ENCODE measurements at regions not wholly inside any gene's neighbourhood (a gene's known extent, or its start where the extent isn't known, plus 50 kb on each side); places are given as distances from the start of the nearest gene placed in this dataset.
"Not testable (repeated sequence)": the region's sequence is repeated elsewhere in the genome, so short reads cannot be mapped to it uniquely, and the experiment has no call there.

DNA sequence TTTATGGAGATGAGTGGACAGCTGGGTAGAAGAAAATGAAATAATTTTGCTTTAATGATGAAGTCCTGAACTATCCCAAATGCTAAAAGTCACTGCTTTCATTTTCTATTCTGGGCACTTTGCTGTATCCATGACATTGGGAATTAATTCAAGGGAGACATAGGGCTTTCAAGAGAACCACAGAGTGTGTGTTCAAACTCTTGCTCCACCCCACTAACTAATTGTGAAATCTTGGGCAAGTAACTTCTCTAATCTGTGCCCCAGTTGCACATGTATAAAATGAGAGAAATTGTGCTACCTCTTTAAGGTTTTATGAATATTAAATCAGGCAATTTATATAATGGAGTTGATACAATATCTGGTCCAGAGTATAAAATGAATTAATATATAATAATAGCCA is 1422.0 kb downstream of the ADGRL3 start:
- no peak for DNase-seq (ENCODE audit: low read depth, low spot score)
- Mint-ChIP-seq H3K9me3 (no peaks in the 10 kb centered on the region), H3K4me1 (no peaks in the 10 kb centered on the region), H3K4me3 (no peak overlapping the region), H3K36me3 (ENCODE audit: low read depth) (no peaks in the 10 kb centered on the region), H3K27ac (ENCODE audit: unreplicated experiment) (no peak overlapping the region), H3K27me3 (ENCODE audit: low read depth) (no peaks in the 10 kb centered on the region)
- TF ChIP-seq, protein P1, sequence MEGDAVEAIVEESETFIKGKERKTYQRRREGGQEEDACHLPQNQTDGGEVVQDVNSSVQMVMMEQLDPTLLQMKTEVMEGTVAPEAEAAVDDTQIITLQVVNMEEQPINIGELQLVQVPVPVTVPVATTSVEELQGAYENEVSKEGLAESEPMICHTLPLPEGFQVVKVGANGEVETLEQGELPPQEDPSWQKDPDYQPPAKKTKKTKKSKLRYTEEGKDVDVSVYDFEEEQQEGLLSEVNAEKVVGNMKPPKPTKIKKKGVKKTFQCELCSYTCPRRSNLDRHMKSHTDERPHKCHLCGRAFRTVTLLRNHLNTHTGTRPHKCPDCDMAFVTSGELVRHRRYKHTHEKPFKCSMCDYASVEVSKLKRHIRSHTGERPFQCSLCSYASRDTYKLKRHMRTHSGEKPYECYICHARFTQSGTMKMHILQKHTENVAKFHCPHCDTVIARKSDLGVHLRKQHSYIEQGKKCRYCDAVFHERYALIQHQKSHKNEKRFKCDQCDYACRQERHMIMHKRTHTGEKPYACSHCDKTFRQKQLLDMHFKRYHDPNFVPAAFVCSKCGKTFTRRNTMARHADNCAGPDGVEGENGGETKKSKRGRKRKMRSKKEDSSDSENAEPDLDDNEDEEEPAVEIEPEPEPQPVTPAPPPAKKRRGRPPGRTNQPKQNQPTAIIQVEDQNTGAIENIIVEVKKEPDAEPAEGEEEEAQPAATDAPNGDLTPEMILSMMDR (conservative IDR thresholded peaks at IDR 0.05): no peak

DNA sequence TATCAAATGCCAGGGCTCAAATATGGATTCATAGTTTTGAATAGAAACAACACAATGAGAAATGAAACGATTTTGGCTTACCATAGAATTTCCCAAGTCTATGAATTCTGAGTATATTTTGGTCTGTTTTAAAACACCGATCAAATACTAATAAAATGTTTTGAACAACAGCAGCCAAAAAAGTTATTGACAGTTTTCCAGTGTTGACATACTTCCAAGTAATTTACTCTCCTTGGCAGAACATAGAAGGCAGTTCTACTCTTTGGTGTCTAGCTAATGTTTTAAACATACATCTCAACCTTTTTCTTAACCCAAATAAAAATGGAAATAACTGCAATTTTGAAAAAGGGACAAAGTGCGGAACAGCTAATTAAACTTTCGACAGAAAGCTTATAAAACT is 1419.8 kb downstream of the ADGRL3 start:
- H3K27ac Mint-ChIP-seq (ENCODE audit: unreplicated experiment): no peak overlapping the region
- H3K36me3 Mint-ChIP-seq (ENCODE audit: low read depth): no peaks in the 10 kb centered on the region
- TF ChIP-seq, protein P1 (conservative IDR thresholded peaks at IDR 0.05): no peak
- no peaks in the 10 kb centered on the region for H3K27me3 Mint-ChIP-seq (ENCODE audit: low read depth)
- peaks cover 3% of the 10 kb centered on the region for H3K9me3 Mint-ChIP-seq
- DNase-seq (ENCODE audit: low read depth, low spot score): no peak
- H3K4me1 Mint-ChIP-seq: no peaks in the 10 kb centered on the region
- H3K4me3 Mint-ChIP-seq: no peak overlapping the region

DNA sequence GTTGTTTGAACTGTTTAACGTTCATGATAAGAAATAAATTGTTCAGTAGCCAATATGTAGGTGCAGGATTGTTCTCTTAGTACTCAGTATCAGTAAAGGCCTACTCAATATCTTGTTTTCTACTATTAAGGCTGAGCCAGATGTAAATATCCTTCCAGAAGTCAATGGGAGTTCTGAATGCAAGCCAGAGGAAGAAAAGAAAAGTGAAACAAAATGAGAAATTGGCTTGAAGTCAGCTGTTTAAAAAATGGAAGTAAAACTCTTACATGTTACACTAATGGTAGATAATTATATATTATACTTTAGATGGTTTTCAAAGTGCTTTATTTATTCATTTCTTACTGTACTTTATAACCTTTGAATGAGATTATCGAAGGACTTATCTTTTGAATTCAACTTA is 1417.9 kb downstream of the ADGRL3 start:
- TF ChIP-seq, protein P1 (conservative IDR thresholded peaks at IDR 0.05): no peak
- Mint-ChIP-seq H3K27me3 (ENCODE audit: low read depth) (no peaks in the 10 kb centered on the region), H3K4me3 (no peak overlapping the region)

DNA sequence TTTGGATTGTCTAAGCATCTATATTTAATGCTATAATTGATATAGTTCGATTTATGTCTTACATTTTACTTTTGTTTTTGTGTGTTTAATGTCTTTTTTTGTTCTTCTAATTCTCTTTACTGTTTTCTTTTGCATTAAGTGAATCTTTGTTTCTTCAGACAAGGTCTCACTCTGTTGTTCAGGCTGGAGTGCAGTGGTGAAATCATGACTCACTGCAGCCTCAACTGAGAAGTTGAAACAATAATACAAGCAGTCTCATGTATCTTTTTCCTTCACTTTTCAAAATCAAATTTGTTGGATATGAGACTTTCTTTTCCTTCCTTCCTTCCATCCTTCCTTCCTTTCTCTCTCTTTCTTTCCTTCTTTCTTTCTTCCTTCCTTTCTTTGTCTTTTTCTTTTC is 1401.6 kb downstream of the ADGRL3 start:
- no peak for DNase-seq (ENCODE audit: low read depth, low spot score)
- Mint-ChIP-seq H3K27me3 (ENCODE audit: low read depth) (no peaks in the 10 kb centered on the region), H3K4me3 (no peak overlapping the region), H3K36me3 (ENCODE audit: low read depth) (no peaks in the 10 kb centered on the region), H3K4me1 (no peaks in the 10 kb centered on the region), H3K9me3 (no peaks in the 10 kb centered on the region), H3K27ac (ENCODE audit: unreplicated experiment) (no peak overlapping the region)
- TF ChIP-seq, protein P1 (conservative IDR thresholded peaks at IDR 0.05): no peak

More for the DNA sequence above, 1417.9 kb downstream of the ADGRL3 start:
- Mint-ChIP-seq H3K36me3 (ENCODE audit: low read depth) (no peaks in the 10 kb centered on the region), H3K9me3 (peaks cover 3% of the 10 kb centered on the region), H3K4me1 (no peaks in the 10 kb centered on the region), H3K27ac (ENCODE audit: unreplicated experiment) (no peak overlapping the region)
- no peak for DNase-seq (ENCODE audit: low read depth, low spot score)

DNA sequence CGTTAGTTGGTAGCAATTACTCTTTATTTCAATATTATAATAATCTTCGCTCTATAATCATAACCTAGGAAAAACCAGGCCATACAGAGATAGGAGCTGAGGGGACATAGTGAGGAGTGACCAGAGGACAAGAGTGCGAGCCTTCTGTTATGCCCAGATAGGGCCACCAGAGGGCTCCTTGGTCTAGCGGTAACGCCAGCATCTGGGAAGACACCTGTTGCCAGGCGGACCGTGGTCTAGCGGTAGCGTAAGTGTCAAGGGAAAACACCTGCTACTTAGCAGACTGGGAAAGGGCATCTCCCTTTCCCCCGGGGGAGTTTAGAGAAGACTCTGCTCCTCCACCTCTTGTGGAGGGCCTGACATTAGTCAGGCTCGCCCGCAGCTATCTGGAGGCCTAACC is 1395.1 kb downstream of the ADGRL3 start:
- H3K27me3 Mint-ChIP-seq (ENCODE audit: low read depth); H3K4me1 Mint-ChIP-seq; H3K27ac Mint-ChIP-seq (ENCODE audit: unreplicated experiment); H3K4me3 Mint-ChIP-seq; H3K9me3 Mint-ChIP-seq; H3K36me3 Mint-ChIP-seq (ENCODE audit: low read depth): not testable (repeated sequence)
- DNase-seq (ENCODE audit: low read depth, low spot score): peak; percentile 47
- TF ChIP-seq, protein P1 (conservative IDR thresholded peaks at IDR 0.05): peak; percentile 68

DNA sequence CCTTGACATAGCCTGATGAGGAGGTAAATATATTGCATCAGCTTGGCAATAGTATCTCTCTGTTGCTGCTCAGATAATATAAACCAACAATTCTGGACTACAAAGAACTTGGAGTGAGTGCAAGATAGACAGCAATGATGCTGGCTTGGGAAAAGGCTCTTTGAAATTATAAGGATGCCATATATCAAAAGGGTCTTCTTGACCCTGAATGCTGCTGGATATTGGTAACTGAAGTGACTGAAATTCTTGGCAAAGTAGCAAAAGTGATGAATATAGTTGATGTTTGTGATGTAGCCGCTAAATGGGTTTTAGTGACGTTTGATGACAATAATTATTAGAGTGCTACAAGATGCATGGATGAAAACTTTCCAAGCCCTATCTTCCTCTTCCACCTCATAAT is 1391.6 kb downstream of the ADGRL3 start:
- Mint-ChIP-seq H3K4me3 (no peak overlapping the region), H3K9me3 (peaks cover 11% of the 10 kb centered on the region), H3K27ac (ENCODE audit: unreplicated experiment) (no peak overlapping the region), H3K36me3 (ENCODE audit: low read depth) (peaks cover 2% of the 10 kb centered on the region), H3K27me3 (ENCODE audit: low read depth) (no peaks in the 10 kb centered on the region), H3K4me1 (no peaks in the 10 kb centered on the region)
- TF ChIP-seq, protein P1 (conservative IDR thresholded peaks at IDR 0.05): no peak
- no peak for DNase-seq (ENCODE audit: low read depth, low spot score)

Data from neural crest cell (in vitro differentiated cells).